Uterus (tissue), 2 donors: ENCODE measurements at regions not wholly inside any gene's neighbourhood (a gene's known extent, or its start where the extent isn't known, plus 50 kb on each side); places are given as distances from the start of the nearest gene placed in this dataset.

Source experiments
- CTCF ChIP-seq, 4 experiments: fragments of 200-600 bp in 2 of 4; fragments of 450-650 bp in 2 of 4; sonication (generic) in 2 of 4; IDR thresholded peaks; one replicate each; pipeline ENCODE4 v1.5.1; 2016 to 2019; ENCODE audit warnings: antibody characterized with exemption in 4 of 4, mild to moderate bottlenecking in 2 of 4, moderate library complexity in 1 of 4
- POLR2A ChIP-seq, 2 donors: fragments of 450-650 bp; IDR thresholded peaks; one replicate each; pipeline ENCODE4 v1.6.1; 2016; ENCODE audit warnings: antibody characterized with exemption in 2 of 2, mild to moderate bottlenecking in 1 of 2, moderate library complexity in 1 of 2

- TF ChIP-seq POLR2A (IDR thresholded peaks at IDR 0.05) (no peak), CTCF (IDR thresholded peaks at IDR 0.05) (no peak)
Measured at GRCh38 chr2:122516775-122517174, 761.3 kb downstream of the TSN start.
